LNCAP (cell line): ENCODE measurements at regions not wholly inside any gene's neighbourhood (a gene's known extent, or its start where the extent isn't known, plus 50 kb on each side); places are given as distances from the start of the nearest gene placed in this dataset.

Source experiments
- CTCF ChIP-seq: fragments of 450-650 bp; IDR thresholded peaks from 2 replicates; pipeline ENCODE4 v1.5.1; 2017; ENCODE audit warnings: mild to moderate bottlenecking

- no peak for TF ChIP-seq CTCF
These were observed 193.7 kb downstream of the C16orf95 start for GRCh38 chr16:87123356-87124001.

GRCh38 chr16:87125206-87126155 lies 191.7 kb downstream of the C16orf95 start:
- TF ChIP-seq CTCF, result no peak

GRCh38 chr16:87126403-87127025 lies 190.7 kb downstream of the C16orf95 start:
- TF ChIP-seq CTCF, result no peak

GRCh38 chr16:87127061-87127765 lies 190.0 kb downstream of the C16orf95 start:
- TF ChIP-seq CTCF, result no peak

GRCh38 chr16:87127766-87128147 lies 189.4 kb downstream of the C16orf95 start:
- no peak for TF ChIP-seq CTCF

GRCh38 chr16:87129771-87130170 lies 187.4 kb downstream of the C16orf95 start:
- no peak for TF ChIP-seq CTCF
